ENCODE measurements at regions not wholly inside any gene's neighbourhood (a gene's known extent, or its start where the extent isn't known, plus 50 kb on each side); places are given as distances from the start of the nearest gene placed in this dataset.

DNA sequence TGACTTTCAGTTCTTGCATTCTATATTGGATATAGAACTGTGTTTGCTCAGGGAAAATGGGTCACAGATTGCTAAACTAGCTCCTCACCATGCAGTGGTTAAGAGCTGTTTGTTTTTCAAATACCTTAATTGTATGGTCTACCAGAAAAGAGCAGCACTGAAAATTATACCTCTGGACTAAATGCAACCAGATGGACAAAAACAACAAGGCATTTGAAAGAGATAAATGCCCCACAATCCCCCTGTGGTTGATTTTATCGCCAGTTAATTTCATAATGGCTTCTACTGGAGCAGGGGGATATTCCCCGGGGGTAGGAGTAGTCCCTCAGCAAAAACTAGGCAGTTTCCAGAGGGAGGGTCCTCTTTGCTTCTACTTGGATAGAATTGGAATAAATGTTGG is 267.9 kb upstream of the TNP1 start:
- Histone ChIP-seq H3K9me3 (ENCODE audit: low read depth) (no peaks in the 10 kb centered on the region), H3K27ac (no peak overlapping the region), H3K36me3 (no peaks in the 10 kb centered on the region), H3K4me3 (no peak overlapping the region), H3K27me3 (no peaks in the 10 kb centered on the region), H3K4me1 (ENCODE audit: low read depth) (no peaks in the 10 kb centered on the region)
- TF ChIP-seq, protein P1, sequence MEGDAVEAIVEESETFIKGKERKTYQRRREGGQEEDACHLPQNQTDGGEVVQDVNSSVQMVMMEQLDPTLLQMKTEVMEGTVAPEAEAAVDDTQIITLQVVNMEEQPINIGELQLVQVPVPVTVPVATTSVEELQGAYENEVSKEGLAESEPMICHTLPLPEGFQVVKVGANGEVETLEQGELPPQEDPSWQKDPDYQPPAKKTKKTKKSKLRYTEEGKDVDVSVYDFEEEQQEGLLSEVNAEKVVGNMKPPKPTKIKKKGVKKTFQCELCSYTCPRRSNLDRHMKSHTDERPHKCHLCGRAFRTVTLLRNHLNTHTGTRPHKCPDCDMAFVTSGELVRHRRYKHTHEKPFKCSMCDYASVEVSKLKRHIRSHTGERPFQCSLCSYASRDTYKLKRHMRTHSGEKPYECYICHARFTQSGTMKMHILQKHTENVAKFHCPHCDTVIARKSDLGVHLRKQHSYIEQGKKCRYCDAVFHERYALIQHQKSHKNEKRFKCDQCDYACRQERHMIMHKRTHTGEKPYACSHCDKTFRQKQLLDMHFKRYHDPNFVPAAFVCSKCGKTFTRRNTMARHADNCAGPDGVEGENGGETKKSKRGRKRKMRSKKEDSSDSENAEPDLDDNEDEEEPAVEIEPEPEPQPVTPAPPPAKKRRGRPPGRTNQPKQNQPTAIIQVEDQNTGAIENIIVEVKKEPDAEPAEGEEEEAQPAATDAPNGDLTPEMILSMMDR (IDR thresholded peaks at IDR 0.05; ENCODE audit: low read depth, low read length) = no peak
- DNase-seq (ENCODE audit: low read depth in 1 of 2, low spot score in 1 of 2) = no peak

DNA sequence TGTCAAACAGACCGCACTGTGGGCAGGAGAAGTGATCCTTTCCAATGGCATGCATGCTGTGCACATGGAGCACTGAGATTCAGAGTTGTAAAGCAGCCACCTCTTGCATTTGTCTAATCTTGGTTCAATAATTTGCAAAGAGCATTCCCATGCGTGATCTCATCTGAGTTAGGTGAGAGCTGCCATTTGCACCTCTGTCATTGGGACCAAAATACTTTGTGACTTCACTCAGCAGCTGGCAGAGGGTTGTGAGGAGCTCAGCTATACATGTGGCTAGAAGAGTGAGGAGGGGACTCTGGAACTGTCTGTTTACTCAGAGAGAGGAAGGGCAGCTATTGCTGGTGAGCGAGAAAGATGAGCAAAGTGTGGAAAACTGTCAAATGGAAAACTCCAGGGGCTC is 265.1 kb upstream of the TNP1 start:
- Histone ChIP-seq H3K27me3 (no peaks in the 10 kb centered on the region), H3K4me1 (ENCODE audit: low read depth) (no peaks in the 10 kb centered on the region), H3K9me3 (ENCODE audit: low read depth) (no peaks in the 10 kb centered on the region), H3K4me3 (no peak overlapping the region), H3K36me3 (no peaks in the 10 kb centered on the region), H3K27ac (no peak overlapping the region)
- TF ChIP-seq, protein P1 (IDR thresholded peaks at IDR 0.05; ENCODE audit: low read depth, low read length) = no peak
- no peak for DNase-seq (ENCODE audit: low read depth in 1 of 2, low spot score in 1 of 2)

DNA sequence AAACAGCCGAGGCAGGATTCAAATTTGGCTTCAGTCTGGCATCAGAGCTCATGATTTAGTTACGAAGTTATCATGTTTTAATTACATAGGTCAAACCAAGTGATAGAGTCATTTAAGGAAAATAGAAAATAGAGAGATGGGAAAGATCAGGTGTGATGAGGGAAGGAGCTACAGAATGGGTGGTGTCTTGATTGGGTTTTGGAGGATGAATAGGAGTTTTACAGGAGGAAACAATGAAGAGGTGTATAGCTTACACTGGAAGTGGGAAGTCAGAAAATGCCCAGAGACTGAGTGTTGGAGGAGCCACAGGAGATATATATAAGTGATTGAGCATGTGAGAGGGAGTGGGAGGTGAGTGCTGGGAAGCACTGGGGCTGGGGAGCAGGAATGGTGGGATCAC is 264.2 kb upstream of the TNP1 start:
- no peak overlapping the region for H3K4me3 ChIP-seq
- H3K4me1 ChIP-seq (ENCODE audit: low read depth) = no peaks in the 10 kb centered on the region
- no peak overlapping the region for H3K27ac ChIP-seq
- no peak for DNase-seq (ENCODE audit: low read depth in 1 of 2, low spot score in 1 of 2)
- H3K36me3 ChIP-seq = no peaks in the 10 kb centered on the region
- no peaks in the 10 kb centered on the region for H3K9me3 ChIP-seq (ENCODE audit: low read depth)
- TF ChIP-seq, protein P1 (IDR thresholded peaks at IDR 0.05; ENCODE audit: low read depth, low read length) = no peak
- H3K27me3 ChIP-seq = no peaks in the 10 kb centered on the region

DNA sequence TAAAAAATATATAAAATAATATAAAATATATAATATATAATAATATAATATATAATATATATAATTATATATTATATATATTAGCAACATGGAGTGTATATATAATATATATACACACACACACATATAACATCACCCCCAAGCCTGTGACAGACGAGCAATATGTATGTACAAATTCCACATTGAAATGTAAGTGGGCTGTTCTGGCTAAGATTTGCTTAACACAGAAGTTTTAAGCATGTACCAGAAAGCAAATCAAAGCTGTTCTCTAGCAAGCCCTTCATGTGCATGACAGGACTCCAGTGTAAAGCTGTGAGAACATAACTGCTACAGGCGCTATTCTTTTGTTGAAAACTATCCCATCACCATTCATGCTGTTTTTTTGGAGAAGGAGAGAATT is 261.7 kb upstream of the TNP1 start:
- Histone ChIP-seq H3K36me3 (no peaks in the 10 kb centered on the region), H3K4me3 (no peak overlapping the region), H3K9me3 (ENCODE audit: low read depth) (no peaks in the 10 kb centered on the region), H3K27me3 (no peaks in the 10 kb centered on the region), H3K27ac (no peak overlapping the region), H3K4me1 (ENCODE audit: low read depth) (no peaks in the 10 kb centered on the region)
- DNase-seq (ENCODE audit: low read depth in 1 of 2, low spot score in 1 of 2) = no peak
- TF ChIP-seq, protein P1 (IDR thresholded peaks at IDR 0.05; ENCODE audit: low read depth, low read length) = no peak

DNA sequence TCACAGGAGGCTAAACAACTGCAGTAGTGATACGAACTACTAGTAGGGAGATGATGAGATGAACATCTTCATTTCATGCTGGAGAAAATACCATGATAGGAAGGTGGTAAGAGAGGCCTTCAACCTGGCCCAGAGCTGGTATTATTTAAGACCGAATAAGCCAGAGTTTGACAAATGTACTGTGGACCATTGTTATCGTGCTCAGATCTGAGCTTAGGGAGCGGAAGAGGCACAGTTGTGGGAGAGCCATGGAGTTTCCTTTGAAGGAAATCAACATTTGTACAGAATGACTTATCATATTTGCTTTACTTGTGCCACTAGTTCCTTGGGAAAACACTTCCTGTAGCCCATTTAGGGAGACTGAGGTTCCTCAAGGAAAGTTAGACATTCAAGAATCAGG is 260.6 kb upstream of the TNP1 start:
- no peaks in the 10 kb centered on the region for H3K9me3 ChIP-seq (ENCODE audit: low read depth)
- no peak for DNase-seq (ENCODE audit: low read depth in 1 of 2, low spot score in 1 of 2)
- TF ChIP-seq, protein P1 (IDR thresholded peaks at IDR 0.05; ENCODE audit: low read depth, low read length) = no peak
- H3K4me1 ChIP-seq (ENCODE audit: low read depth) = no peaks in the 10 kb centered on the region
- H3K36me3 ChIP-seq = no peaks in the 10 kb centered on the region
- no peak overlapping the region for H3K4me3 ChIP-seq
- no peaks in the 10 kb centered on the region for H3K27me3 ChIP-seq
- no peak overlapping the region for H3K27ac ChIP-seq
